Testis (tissue), 2 donors: ENCODE measurements at regions not wholly inside any gene's neighbourhood (a gene's known extent, or its start where the extent isn't known, plus 50 kb on each side); places are given as distances from the start of the nearest gene placed in this dataset.

Experiments
- DNase-seq: peaks from one replicate; pipeline ENCODE4 v3.0.0-alpha.2; 2019
- H3K27ac ChIP-seq, 2 donors: fragments of 200-600 bp; sonication (generic); one replicate each; pipeline ENCODE4 v1.5.1; 2019
- H3K27me3 ChIP-seq: fragments of 200-600 bp; sonication (generic); one replicate; pipeline ENCODE4 v1.5.1; 2019
- H3K36me3 ChIP-seq: fragments of 200-600 bp; sonication (generic); one replicate; pipeline ENCODE4 v1.5.1; 2017; ENCODE audit warnings: low read depth; ENCODE audit errors: missing control alignments
- H3K4me1 ChIP-seq: fragments of 200-600 bp; sonication (generic); one replicate; pipeline ENCODE4 v1.5.1; 2019
- H3K4me3 ChIP-seq, 2 donors: fragments of 200-600 bp; sonication (generic); one replicate each; pipeline ENCODE4 v1.5.1; 2017 to 2019
- H3K9me3 ChIP-seq: fragments of 200-600 bp; sonication (generic); one replicate; pipeline ENCODE4 v1.5.1; 2017
- POLR2A ChIP-seq: fragments of 450-650 bp; IDR thresholded peaks from one replicate; pipeline ENCODE4 v1.6.1; 2017; ENCODE audit warnings: antibody characterized with exemption, mild to moderate bottlenecking, moderate library complexity
- WGBS, 2 donors: methylation state at CpG; one replicate each; pipeline ENCODE4 v1.1.5; 2018; 5-methylcytosine and 5-hydroxymethylcytosine counted together
- intact Hi-C: fragments of 100-400 bp; cut with DNase I; formaldehyde crosslinking; loops from one replicate; pipeline ENCODE4 v1.15.1; 2023; ENCODE audit warnings: low total_unique reads
- TF ChIP-seq, protein P1 (sequence below), 3 experiments: fragments of 450-650 bp in 2 of 3; fragments of 200-600 bp in 1 of 3; sonication (generic) in 1 of 3; IDR thresholded peaks; one replicate each; pipeline ENCODE4 v1.5.1; 2016 to 2019; ENCODE audit warnings: antibody characterized with exemption in 3 of 3, mild to moderate bottlenecking in 2 of 3, moderate library complexity in 1 of 3

DNA sequence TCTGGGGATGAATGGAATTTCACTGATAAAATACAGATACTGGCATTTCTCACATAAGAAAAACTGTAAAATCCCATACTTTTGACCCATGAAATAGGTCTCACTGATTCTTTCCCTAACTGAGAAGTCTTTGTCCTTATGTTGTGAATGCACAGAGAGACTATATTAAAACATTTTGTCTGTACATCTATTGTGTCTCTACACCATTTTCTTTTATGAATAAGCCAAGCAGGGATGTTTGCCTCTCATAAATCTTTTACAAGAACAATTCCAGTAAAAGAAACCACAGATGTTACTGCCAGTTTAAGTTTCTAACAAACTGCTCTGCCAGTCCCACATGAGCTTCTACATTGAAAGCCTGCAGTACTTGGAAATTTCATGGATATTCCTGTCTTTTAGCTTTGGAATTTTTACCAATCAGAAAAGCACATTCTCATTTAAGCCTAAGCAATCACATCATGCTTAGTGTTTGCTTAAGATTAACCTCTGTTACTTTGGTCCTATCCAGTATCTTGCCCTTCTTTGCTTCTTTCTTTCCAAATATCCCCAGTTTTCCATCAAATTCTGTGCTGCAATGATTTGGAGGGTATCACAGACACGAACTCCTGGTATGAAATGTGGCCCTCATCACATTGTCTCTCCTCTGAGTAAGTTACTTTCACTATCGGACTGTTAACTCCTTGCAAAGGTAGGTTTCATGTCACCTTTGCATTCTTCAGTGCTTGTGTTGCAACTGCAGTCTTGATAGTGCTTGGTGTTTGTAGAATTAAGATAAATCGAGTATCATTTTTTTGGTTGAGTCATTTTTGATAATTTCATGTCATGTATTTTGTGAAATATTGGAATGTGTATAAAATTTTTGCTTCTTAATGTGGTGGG is 415.1 kb upstream of the ADAMTSL1 start:
- Histone ChIP-seq H3K36me3 (no peaks in the 10 kb centered on the region), H3K4me1 (peaks cover 13% of the 10 kb centered on the region), H3K27me3 (no peaks in the 10 kb centered on the region), H3K4me3 (no peak overlapping the region), H3K9me3 (no peaks in the 10 kb centered on the region), H3K27ac (no peak overlapping the region)
- TF ChIP-seq POLR2A: no peak
- TF ChIP-seq, protein P1, sequence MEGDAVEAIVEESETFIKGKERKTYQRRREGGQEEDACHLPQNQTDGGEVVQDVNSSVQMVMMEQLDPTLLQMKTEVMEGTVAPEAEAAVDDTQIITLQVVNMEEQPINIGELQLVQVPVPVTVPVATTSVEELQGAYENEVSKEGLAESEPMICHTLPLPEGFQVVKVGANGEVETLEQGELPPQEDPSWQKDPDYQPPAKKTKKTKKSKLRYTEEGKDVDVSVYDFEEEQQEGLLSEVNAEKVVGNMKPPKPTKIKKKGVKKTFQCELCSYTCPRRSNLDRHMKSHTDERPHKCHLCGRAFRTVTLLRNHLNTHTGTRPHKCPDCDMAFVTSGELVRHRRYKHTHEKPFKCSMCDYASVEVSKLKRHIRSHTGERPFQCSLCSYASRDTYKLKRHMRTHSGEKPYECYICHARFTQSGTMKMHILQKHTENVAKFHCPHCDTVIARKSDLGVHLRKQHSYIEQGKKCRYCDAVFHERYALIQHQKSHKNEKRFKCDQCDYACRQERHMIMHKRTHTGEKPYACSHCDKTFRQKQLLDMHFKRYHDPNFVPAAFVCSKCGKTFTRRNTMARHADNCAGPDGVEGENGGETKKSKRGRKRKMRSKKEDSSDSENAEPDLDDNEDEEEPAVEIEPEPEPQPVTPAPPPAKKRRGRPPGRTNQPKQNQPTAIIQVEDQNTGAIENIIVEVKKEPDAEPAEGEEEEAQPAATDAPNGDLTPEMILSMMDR (IDR thresholded peaks at IDR 0.05): no peak
- intact Hi-C loops: no loop called here
- no peak for DNase-seq
- WGBS, 2 donors: 56 to 63% methylated on average over 3 of the region's 3 CpGs

DNA sequence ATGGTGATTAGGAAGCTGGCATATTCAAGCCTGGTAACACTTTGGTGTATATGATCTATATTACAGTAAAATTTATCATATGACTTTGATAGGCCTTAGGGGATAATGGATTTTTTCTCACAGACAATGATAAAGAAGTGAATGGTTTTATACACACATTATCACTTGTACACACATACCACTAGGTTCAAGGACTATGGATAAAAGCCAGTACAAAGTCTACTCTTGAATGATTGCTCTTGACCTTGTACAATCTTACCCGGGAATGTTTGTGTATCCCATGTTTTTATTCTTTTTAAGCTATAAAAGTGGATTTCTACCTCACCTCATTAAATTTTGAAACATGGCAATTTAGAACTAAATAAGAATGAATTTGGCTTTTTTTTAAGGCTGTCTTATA is 414.5 kb upstream of the ADAMTSL1 start:
- no peak for DNase-seq
- no peak for TF ChIP-seq POLR2A
- TF ChIP-seq, protein P1 (IDR thresholded peaks at IDR 0.05): no peak
- Histone ChIP-seq H3K36me3 (no peaks in the 10 kb centered on the region), H3K27me3 (no peaks in the 10 kb centered on the region), H3K4me3 (no peak overlapping the region), H3K4me1 (peaks cover 16% of the 10 kb centered on the region), H3K9me3 (no peaks in the 10 kb centered on the region), H3K27ac (no peak overlapping the region)
- 26 to 27% methylated on average over 1 of the region's 1 CpG for WGBS, 2 donors
- intact Hi-C loops: no loop called here

DNA sequence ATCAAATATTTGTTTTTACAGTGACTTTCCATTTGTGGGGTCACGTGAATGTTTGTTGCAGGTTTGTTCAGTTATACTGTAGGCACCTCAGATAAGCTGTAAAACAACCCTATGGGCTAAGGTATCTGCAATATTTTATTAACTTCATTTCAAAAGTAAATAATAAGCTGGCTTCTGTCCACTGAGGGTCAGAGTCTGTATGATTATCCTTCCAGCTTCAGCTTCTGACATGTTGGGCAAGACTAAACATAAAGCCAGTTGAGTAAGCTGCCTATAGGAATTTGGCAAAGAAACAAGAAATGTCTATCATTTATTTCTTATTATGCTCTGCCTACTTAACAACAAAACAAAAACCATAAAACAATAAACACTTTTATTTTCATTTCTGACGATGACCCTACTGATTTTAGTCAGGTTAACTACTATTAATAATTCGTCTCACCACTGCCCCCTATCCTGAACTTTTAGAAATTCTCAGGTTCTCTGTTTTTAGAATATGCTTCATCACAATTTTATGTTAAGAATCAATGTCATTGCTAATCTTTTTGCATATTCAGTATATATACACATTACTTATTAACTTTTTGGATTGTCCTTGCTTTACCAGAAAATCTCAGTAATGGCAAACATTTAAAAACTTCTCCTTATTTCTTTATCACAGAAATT is 413.6 kb upstream of the ADAMTSL1 start:
- 83 to 91% methylated on average over 3 of the region's 3 CpGs for WGBS, 2 donors
- no peak overlapping the region for H3K27ac ChIP-seq
- no peak for DNase-seq
- peaks cover 16% of the 10 kb centered on the region for H3K4me1 ChIP-seq
- no peaks in the 10 kb centered on the region for H3K9me3 ChIP-seq
- H3K36me3 ChIP-seq: no peaks in the 10 kb centered on the region
- H3K27me3 ChIP-seq: no peaks in the 10 kb centered on the region
- intact Hi-C loops: no loop called here
- no peak overlapping the region for H3K4me3 ChIP-seq
- TF ChIP-seq POLR2A: no peak
- TF ChIP-seq, protein P1 (IDR thresholded peaks at IDR 0.05): peak in 1 of 3 experiments; percentile 27

DNA sequence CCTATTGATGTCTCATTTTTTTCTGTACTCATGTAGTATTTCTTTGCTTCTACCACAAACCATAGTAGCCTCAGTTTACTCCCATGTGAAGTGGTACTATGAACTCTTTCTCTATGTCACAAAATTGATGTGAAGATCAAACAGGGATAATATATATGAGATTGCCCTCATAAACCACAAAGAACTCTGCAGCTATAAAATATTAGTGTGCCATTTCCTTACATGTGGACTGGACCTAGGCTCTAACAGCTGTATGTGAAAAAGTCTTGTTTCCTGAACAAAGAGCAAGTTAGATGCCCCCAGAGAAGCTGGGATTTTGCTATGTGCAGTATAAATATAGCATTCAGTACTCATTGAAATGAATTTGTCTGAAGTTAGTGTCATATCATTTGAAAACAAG is 412.6 kb upstream of the ADAMTSL1 start:
- Histone ChIP-seq H3K27ac (no peak overlapping the region), H3K27me3 (no peaks in the 10 kb centered on the region), H3K9me3 (no peaks in the 10 kb centered on the region), H3K4me3 (no peak overlapping the region), H3K4me1 (peaks cover 16% of the 10 kb centered on the region), H3K36me3 (no peaks in the 10 kb centered on the region)
- intact Hi-C loops: no loop called here
- TF ChIP-seq POLR2A: no peak
- TF ChIP-seq, protein P1 (IDR thresholded peaks at IDR 0.05): no peak
- DNase-seq: no peak
